ENCODE measurements at regions not wholly inside any gene's neighbourhood (a gene's known extent, or its start where the extent isn't known, plus 50 kb on each side); places are given as distances from the start of the nearest gene placed in this dataset.

GRCh38 chr2:139628931-139629330, 848.7 kb upstream of the NXPH2 start:
- H3K27ac ChIP-seq (replicated peaks), result no peak overlapping the region
- TF ChIP-seq POLR2AphosphoS5 (IDR thresholded peaks at IDR 0.05; ENCODE audit: low read depth), result no peak
- TF ChIP-seq REST (IDR thresholded peaks at IDR 0.05; ENCODE audit: insufficient replicate concordance, low read depth), result no peak
- TF ChIP-seq GABPA (IDR thresholded peaks at IDR 0.05; ENCODE audit: low read depth), result no peak
- no peak for TF ChIP-seq CTCF (IDR thresholded peaks at IDR 0.05; ENCODE audit: insufficient read depth, low read length)
- TF ChIP-seq SPI1 (IDR thresholded peaks at IDR 0.05; ENCODE audit: borderline replicate concordance, low read depth), result no peak
- no peak for DNase-seq (ENCODE audit: low read depth in 1 of 2, low spot score in 1 of 2)
- H3K4me3 ChIP-seq (replicated peaks; ENCODE audit: insufficient read depth, low read length), result no peak overlapping the region
- no peaks in the 10 kb centered on the region for H3K27me3 ChIP-seq (ENCODE audit: insufficient read depth, poor library complexity, severe bottlenecking)

GRCh38 chr2:139626128-139626527, 845.9 kb upstream of the NXPH2 start:
- no peaks in the 10 kb centered on the region for H3K27me3 ChIP-seq (ENCODE audit: insufficient read depth, poor library complexity, severe bottlenecking)
- no peak overlapping the region for H3K27ac ChIP-seq (replicated peaks)
- no peak for DNase-seq (ENCODE audit: low read depth in 1 of 2, low spot score in 1 of 2)

GRCh38 chr2:139622691-139623090, 842.5 kb upstream of the NXPH2 start:
- Histone ChIP-seq H3K4me3 (replicated peaks; ENCODE audit: insufficient read depth, low read length) (no peak overlapping the region), H3K27ac (replicated peaks) (no peak overlapping the region), H3K27me3 (ENCODE audit: insufficient read depth, poor library complexity, severe bottlenecking) (no peaks in the 10 kb centered on the region)
- no peak for TF ChIP-seq REST (IDR thresholded peaks at IDR 0.05; ENCODE audit: insufficient replicate concordance, low read depth)
- no peak for TF ChIP-seq CTCF (IDR thresholded peaks at IDR 0.05; ENCODE audit: insufficient read depth, low read length)
- TF ChIP-seq SPI1 (IDR thresholded peaks at IDR 0.05; ENCODE audit: borderline replicate concordance, low read depth), result no peak
- TF ChIP-seq GABPA (IDR thresholded peaks at IDR 0.05; ENCODE audit: low read depth), result no peak
- TF ChIP-seq POLR2AphosphoS5 (IDR thresholded peaks at IDR 0.05; ENCODE audit: low read depth), result no peak
- no peak for DNase-seq (ENCODE audit: low read depth in 1 of 2, low spot score in 1 of 2)

More at GRCh38 chr2:139626128-139626527, 845.9 kb upstream of the NXPH2 start:
- H3K4me3 ChIP-seq (replicated peaks; ENCODE audit: insufficient read depth, low read length), result no peak overlapping the region
- TF ChIP-seq SPI1 (IDR thresholded peaks at IDR 0.05; ENCODE audit: borderline replicate concordance, low read depth) (no peak), CTCF (IDR thresholded peaks at IDR 0.05; ENCODE audit: insufficient read depth, low read length) (no peak), POLR2AphosphoS5 (IDR thresholded peaks at IDR 0.05; ENCODE audit: low read depth) (no peak), REST (IDR thresholded peaks at IDR 0.05; ENCODE audit: insufficient replicate concordance, low read depth) (no peak), GABPA (IDR thresholded peaks at IDR 0.05; ENCODE audit: low read depth) (no peak)
